CD4-positive, alpha-beta T cell treated with Interleukin-17A for 1 hour (primary cell): ENCODE measurements at regions not wholly inside any gene's neighbourhood (a gene's known extent, or its start where the extent isn't known, plus 50 kb on each side); places are given as distances from the start of the nearest gene placed in this dataset.

ENCODE experiments used
- DNase-seq: peaks from one replicate; pipeline ENCODE4 v3.0.0-alpha.2; 2020

DNA sequence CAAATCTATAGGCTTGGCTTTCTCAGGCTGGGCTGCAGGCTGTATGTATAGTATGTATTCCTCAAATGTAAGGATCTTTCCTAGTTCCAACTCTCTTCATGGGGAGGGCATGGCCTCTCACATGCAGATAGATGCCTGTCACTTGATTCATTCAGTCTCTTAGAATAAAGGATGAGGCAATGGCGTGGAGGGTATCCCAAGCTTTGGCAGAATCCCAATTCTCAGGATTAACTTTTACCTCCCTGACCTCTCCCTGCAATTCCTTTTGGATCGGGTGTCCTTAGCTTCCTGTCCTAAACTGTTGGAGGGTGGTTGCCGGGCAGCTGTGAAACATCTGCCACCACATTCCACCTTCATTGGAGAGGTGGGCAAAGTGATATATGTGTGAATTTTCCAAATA, 80.3 kb downstream of the INSIG2 start:
- DNase-seq = no peak

- DNase-seq = no peak
Measured at GRCh38 chr2:118167026-118167425, 78.8 kb downstream of the INSIG2 start.

- no peak for DNase-seq
Measured at GRCh38 chr2:118166242-118166641, 78.0 kb downstream of the INSIG2 start.

- no peak for DNase-seq
Measured at GRCh38 chr2:118165595-118165994, 77.3 kb downstream of the INSIG2 start.
